BE2C (cell line): ENCODE measurements at regions not wholly inside any gene's neighbourhood (a gene's known extent, or its start where the extent isn't known, plus 50 kb on each side); places are given as distances from the start of the nearest gene placed in this dataset.

ENCODE experiments used
- DNase-seq: peaks from one replicate; pipeline ENCODE4 v3.0.0-alpha.2; 2020
- H3K27me3 ChIP-seq: fragments of 250-450 bp; sonication (Bioruptor Pico); 2 replicates; pipeline ENCODE4 v1.5.1; 2020; ENCODE audit warnings: mild to moderate bottlenecking
- H3K36me3 ChIP-seq: fragments of 250-450 bp; sonication (Bioruptor Pico); 2 replicates; pipeline ENCODE4 v1.5.1; 2020; ENCODE audit warnings: mild to moderate bottlenecking
- H3K4me1 ChIP-seq: fragments of 250-450 bp; sonication (Bioruptor Pico); 2 replicates; pipeline ENCODE4 v1.5.1; 2020
- H3K4me3 ChIP-seq: 2 replicates; pipeline ENCODE4 v1.5.1; 2011; ENCODE audit warnings: low read depth, low read length
- H3K9me3 ChIP-seq: fragments of 250-450 bp; sonication (Bioruptor Pico); 2 replicates; pipeline ENCODE4 v1.5.1; 2020
- CTCF ChIP-seq: IDR thresholded peaks from 2 replicates; pipeline ENCODE4 v1.5.1; 2012; ENCODE audit warnings: mild to moderate bottlenecking, low read depth, low read length

- peaks cover 26% of the 10 kb centered on the region for H3K27me3 ChIP-seq
- DNase-seq = no peak
- H3K9me3 ChIP-seq = no peaks in the 10 kb centered on the region
- H3K4me3 ChIP-seq = no peak overlapping the region
- TF ChIP-seq CTCF = no peak
- H3K36me3 ChIP-seq = no peaks in the 10 kb centered on the region
- no peaks in the 10 kb centered on the region for H3K4me1 ChIP-seq
Measured at GRCh38 chr14:65828396-65828795, 415.9 kb downstream of the FUT8 start.

GRCh38 chr14:65832431-65833266 is 420.1 kb downstream of the FUT8 start:
- H3K4me1 ChIP-seq = no peaks in the 10 kb centered on the region
- TF ChIP-seq CTCF = peak; percentile 47
- no peak for DNase-seq
- H3K9me3 ChIP-seq = no peaks in the 10 kb centered on the region
- peaks cover 11% of the 10 kb centered on the region; the same call in 1 of the 2 replicates for H3K27me3 ChIP-seq
- no peak overlapping the region for H3K4me3 ChIP-seq
- H3K36me3 ChIP-seq = no peaks in the 10 kb centered on the region

- H3K36me3 ChIP-seq = no peaks in the 10 kb centered on the region
- TF ChIP-seq CTCF = no peak
Measured at GRCh38 chr14:65833267-65833880, 420.8 kb downstream of the FUT8 start.

GRCh38 chr14:65834051-65834450 is 421.5 kb downstream of the FUT8 start:
- Histone ChIP-seq H3K36me3 (no peaks in the 10 kb centered on the region), H3K27me3 (no peaks in the 10 kb centered on the region; the same call in 1 of the 2 replicates), H3K9me3 (no peaks in the 10 kb centered on the region), H3K4me3 (no peak overlapping the region), H3K4me1 (no peaks in the 10 kb centered on the region)
- no peak for DNase-seq
- no peak for TF ChIP-seq CTCF

More at GRCh38 chr14:65833267-65833880, 420.8 kb downstream of the FUT8 start:
- Histone ChIP-seq H3K9me3 (no peaks in the 10 kb centered on the region), H3K27me3 (peaks cover 5% of the 10 kb centered on the region; the same call in 1 of the 2 replicates), H3K4me1 (no peaks in the 10 kb centered on the region), H3K4me3 (no peak overlapping the region)
- no peak for DNase-seq

- Histone ChIP-seq H3K9me3 (no peaks in the 10 kb centered on the region), H3K4me1 (no peaks in the 10 kb centered on the region), H3K27me3 (no peaks in the 10 kb centered on the region; the same call in 1 of the 2 replicates), H3K36me3 (no peaks in the 10 kb centered on the region), H3K4me3 (no peak overlapping the region)
- no peak for DNase-seq
- no peak for TF ChIP-seq CTCF
Measured at GRCh38 chr14:65834812-65835211, 422.3 kb downstream of the FUT8 start.

GRCh38 chr14:65835501-65835900 is 423.0 kb downstream of the FUT8 start:
- Histone ChIP-seq H3K27me3 (no peaks in the 10 kb centered on the region; the same call in 1 of the 2 replicates), H3K4me3 (no peak overlapping the region), H3K4me1 (no peaks in the 10 kb centered on the region), H3K9me3 (no peaks in the 10 kb centered on the region), H3K36me3 (no peaks in the 10 kb centered on the region)
- TF ChIP-seq CTCF = no peak
- DNase-seq = no peak
